ENCODE measurements at regions not wholly inside any gene's neighbourhood (a gene's known extent, or its start where the extent isn't known, plus 50 kb on each side); places are given as distances from the start of the nearest gene placed in this dataset.

GRCh38 chr5:25489834-25490538 is 845.2 kb upstream of the CDH10 start:
- no peak for TF ChIP-seq EZH2phosphoT487 (conservative IDR thresholded peaks at IDR 0.05; ENCODE audit: low read length)
- TF ChIP-seq CTCF (IDR thresholded peaks at IDR 0.05; ENCODE audit: insufficient read depth, low read length, poor library complexity, severe bottlenecking): no peak

GRCh38 chr5:25488119-25488518 is 843.3 kb upstream of the CDH10 start:
- Histone ChIP-seq H3K36me3 (ENCODE audit: low read length) (no peaks in the 10 kb centered on the region), H3K27me3 (ENCODE audit: low read length) (no peaks in the 10 kb centered on the region), H3K9me2 (replicated peaks; ENCODE audit: insufficient read depth, low read length) (no peaks in the 10 kb centered on the region), H3K4me3 (ENCODE audit: insufficient read depth, low read length, poor library complexity, severe bottlenecking) (no peak overlapping the region), H3K9ac (ENCODE audit: low read length) (no peak overlapping the region), H4K20me1 (ENCODE audit: low read depth, low read length) (no peaks in the 10 kb centered on the region), H2AFZ (ENCODE audit: low read depth, low read length, severe bottlenecking) (peak overlapping the region; percentile 8), H3K27ac (ENCODE audit: low read depth, low read length) (no peak overlapping the region), H3K9me3 (ENCODE audit: insufficient read depth, low read length) (peaks cover 6% of the 10 kb centered on the region; the same call in 1 of the 2 replicates), H3K4me2 (ENCODE audit: low read depth, low read length, poor library complexity, severe bottlenecking) (peak overlapping the region; percentile 0), H3K79me2 (ENCODE audit: insufficient read depth, low read length) (no peaks in the 10 kb centered on the region), H3F3A (ENCODE audit: insufficient read depth) (no peaks in the 10 kb centered on the region)
- TF ChIP-seq CTCF (IDR thresholded peaks at IDR 0.05; ENCODE audit: insufficient read depth, low read length, poor library complexity, severe bottlenecking) (no peak), EZH2phosphoT487 (conservative IDR thresholded peaks at IDR 0.05; ENCODE audit: low read length) (no peak)

More at GRCh38 chr5:25489834-25490538, 845.2 kb upstream of the CDH10 start:
- no peak overlapping the region for H3K4me2 ChIP-seq (ENCODE audit: low read depth, low read length, poor library complexity, severe bottlenecking)
- no peak overlapping the region for H3K4me3 ChIP-seq (ENCODE audit: insufficient read depth, low read length, poor library complexity, severe bottlenecking)
- no peaks in the 10 kb centered on the region for H3F3A ChIP-seq (ENCODE audit: insufficient read depth)
- no peaks in the 10 kb centered on the region for H3K79me2 ChIP-seq (ENCODE audit: insufficient read depth, low read length)
- peak overlapping the region; percentile 80 for H2AFZ ChIP-seq (ENCODE audit: low read depth, low read length, severe bottlenecking)
- no peaks in the 10 kb centered on the region for H3K9me2 ChIP-seq (replicated peaks; ENCODE audit: insufficient read depth, low read length)
- H3K9ac ChIP-seq (ENCODE audit: low read length): no peak overlapping the region
- H3K9me3 ChIP-seq (ENCODE audit: insufficient read depth, low read length): peaks cover 6% of the 10 kb centered on the region; the same call in 1 of the 2 replicates
- H3K36me3 ChIP-seq (ENCODE audit: low read length): no peaks in the 10 kb centered on the region
- no peak overlapping the region for H3K27ac ChIP-seq (ENCODE audit: low read depth, low read length)
- no peaks in the 10 kb centered on the region for H3K27me3 ChIP-seq (ENCODE audit: low read length)
- H4K20me1 ChIP-seq (ENCODE audit: low read depth, low read length): no peaks in the 10 kb centered on the region

GRCh38 chr5:25484391-25484790 is 839.6 kb upstream of the CDH10 start:
- no peaks in the 10 kb centered on the region for H3K27me3 ChIP-seq (ENCODE audit: low read length)
- peaks cover 8% of the 10 kb centered on the region; the same call in 1 of the 2 replicates for H3F3A ChIP-seq (ENCODE audit: insufficient read depth)
- H3K9ac ChIP-seq (ENCODE audit: low read length): no peak overlapping the region
- peaks cover 6% of the 10 kb centered on the region; the same call in 1 of the 2 replicates for H3K9me3 ChIP-seq (ENCODE audit: insufficient read depth, low read length)
- no peak overlapping the region for H3K4me3 ChIP-seq (ENCODE audit: insufficient read depth, low read length, poor library complexity, severe bottlenecking)
- H3K79me2 ChIP-seq (ENCODE audit: insufficient read depth, low read length): no peaks in the 10 kb centered on the region
- no peaks in the 10 kb centered on the region for H3K9me2 ChIP-seq (replicated peaks; ENCODE audit: insufficient read depth, low read length)
- TF ChIP-seq EZH2phosphoT487 (conservative IDR thresholded peaks at IDR 0.05; ENCODE audit: low read length): no peak
- no peak for TF ChIP-seq CTCF (IDR thresholded peaks at IDR 0.05; ENCODE audit: insufficient read depth, low read length, poor library complexity, severe bottlenecking)
- no peaks in the 10 kb centered on the region for H4K20me1 ChIP-seq (ENCODE audit: low read depth, low read length)
- H3K36me3 ChIP-seq (ENCODE audit: low read length): no peaks in the 10 kb centered on the region
- peak overlapping the region; percentile 17 for H3K4me2 ChIP-seq (ENCODE audit: low read depth, low read length, poor library complexity, severe bottlenecking)
- no peak overlapping the region for H3K27ac ChIP-seq (ENCODE audit: low read depth, low read length)
- H2AFZ ChIP-seq (ENCODE audit: low read depth, low read length, severe bottlenecking): peak overlapping the region; percentile 0

All from SU-DHL-6 (cell line).